Stomach smooth muscle (tissue), 2 donors: ENCODE measurements at regions not wholly inside any gene's neighbourhood (a gene's known extent, or its start where the extent isn't known, plus 50 kb on each side); places are given as distances from the start of the nearest gene placed in this dataset.

Experiments
- H3K27ac ChIP-seq: one replicate; pipeline ENCODE4 v1.7.0; 2013; ENCODE audit warnings: mild to moderate bottlenecking, low read length, inconsistent platforms
- H3K27me3 ChIP-seq, 2 donors: one replicate each; pipeline ENCODE4 v1.7.0; 2013; ENCODE audit warnings: low read length in 2 of 2; ENCODE audit not compliant: insufficient read depth in 2 of 2, control insufficient read depth in 1 of 2
- H3K36me3 ChIP-seq, 2 donors: one replicate each; pipeline ENCODE4 v1.7.0; 2013; ENCODE audit warnings: low read length in 2 of 2; ENCODE audit not compliant: control insufficient read depth in 2 of 2, insufficient read depth in 2 of 2
- H3K4me1 ChIP-seq: one replicate; pipeline ENCODE4 v1.7.0; 2013; ENCODE audit warnings: low read length; ENCODE audit not compliant: control insufficient read depth, insufficient read depth
- H3K4me3 ChIP-seq, 2 donors: one replicate each; pipeline ENCODE4 v1.7.0; 2013; ENCODE audit warnings: low read length in 2 of 2
- H3K9ac ChIP-seq, 2 donors: one replicate each; pipeline ENCODE4 v1.7.0; 2013; ENCODE audit warnings: low read length in 2 of 2, mild to moderate bottlenecking in 1 of 2
- H3K9me3 ChIP-seq, 2 donors: one replicate each; pipeline ENCODE4 v1.7.0; 2013; ENCODE audit warnings: low read length in 2 of 2; ENCODE audit not compliant: control insufficient read depth in 2 of 2
- donor health status: healthy.
- donor health status: Pancreatic carcinoma.

- Histone ChIP-seq H3K9me3 (no peaks in the 10 kb centered on the region), H3K27me3 (no peaks in the 10 kb centered on the region), H3K9ac (no peak overlapping the region), H3K36me3 (no peaks in the 10 kb centered on the region), H3K4me1 (peaks cover 3% of the 10 kb centered on the region), H3K27ac (no peak overlapping the region), H3K4me3 (no peak overlapping the region)
Observed at GRCh38 chr10:78644550-78644949, 424.2 kb upstream of the ZMIZ1 start.

GRCh38 chr10:78645169-78645686 is 423.5 kb upstream of the ZMIZ1 start:
- no peak overlapping the region for H3K9ac ChIP-seq
- H3K9me3 ChIP-seq: no peaks in the 10 kb centered on the region
- no peaks in the 10 kb centered on the region for H3K27me3 ChIP-seq
- no peak overlapping the region for H3K4me3 ChIP-seq
- peaks cover 3% of the 10 kb centered on the region for H3K4me1 ChIP-seq
- H3K27ac ChIP-seq: no peak overlapping the region
- H3K36me3 ChIP-seq: no peaks in the 10 kb centered on the region

GRCh38 chr10:78645975-78646374 is 422.8 kb upstream of the ZMIZ1 start:
- H3K4me1 ChIP-seq: peaks cover 3% of the 10 kb centered on the region
- no peaks in the 10 kb centered on the region for H3K27me3 ChIP-seq
- H3K27ac ChIP-seq: no peak overlapping the region
- no peaks in the 10 kb centered on the region for H3K9me3 ChIP-seq
- no peaks in the 10 kb centered on the region for H3K36me3 ChIP-seq
- H3K4me3 ChIP-seq: no peak overlapping the region
- H3K9ac ChIP-seq: no peak overlapping the region

- no peak overlapping the region for H3K4me3 ChIP-seq
- no peaks in the 10 kb centered on the region for H3K9me3 ChIP-seq
Observed at GRCh38 chr10:78648256-78648860, 420.4 kb upstream of the ZMIZ1 start.

GRCh38 chr10:78649429-78649828 is 419.3 kb upstream of the ZMIZ1 start:
- Histone ChIP-seq H3K36me3 (no peaks in the 10 kb centered on the region), H3K27ac (no peak overlapping the region)

More at GRCh38 chr10:78648256-78648860, 420.4 kb upstream of the ZMIZ1 start:
- Histone ChIP-seq H3K36me3 (no peaks in the 10 kb centered on the region), H3K27ac (no peak overlapping the region), H3K27me3 (no peaks in the 10 kb centered on the region), H3K9ac (no peak overlapping the region), H3K4me1 (no peaks in the 10 kb centered on the region)

GRCh38 chr10:78650122-78650521 is 418.6 kb upstream of the ZMIZ1 start:
- Histone ChIP-seq H3K27ac (no peak overlapping the region), H3K4me1 (no peaks in the 10 kb centered on the region), H3K9me3 (no peaks in the 10 kb centered on the region), H3K36me3 (no peaks in the 10 kb centered on the region), H3K9ac (no peak overlapping the region), H3K27me3 (no peaks in the 10 kb centered on the region), H3K4me3 (no peak overlapping the region)

More at GRCh38 chr10:78649429-78649828, 419.3 kb upstream of the ZMIZ1 start:
- no peak overlapping the region for H3K4me3 ChIP-seq
- H3K9me3 ChIP-seq: no peaks in the 10 kb centered on the region
- H3K27me3 ChIP-seq: no peaks in the 10 kb centered on the region
- H3K9ac ChIP-seq: no peak overlapping the region
- H3K4me1 ChIP-seq: no peaks in the 10 kb centered on the region

- Histone ChIP-seq H3K9ac (no peak overlapping the region), H3K4me1 (peaks cover under 1% of the 10 kb centered on the region), H3K27me3 (no peaks in the 10 kb centered on the region), H3K27ac (no peak overlapping the region), H3K36me3 (no peaks in the 10 kb centered on the region), H3K9me3 (no peaks in the 10 kb centered on the region), H3K4me3 (no peak overlapping the region)
Observed at GRCh38 chr10:78651287-78651686, 417.5 kb upstream of the ZMIZ1 start.

- Histone ChIP-seq H3K4me3 (no peak overlapping the region), H3K36me3 (no peaks in the 10 kb centered on the region), H3K9ac (no peak overlapping the region), H3K4me1 (peaks cover 8% of the 10 kb centered on the region), H3K27ac (no peak overlapping the region), H3K27me3 (no peaks in the 10 kb centered on the region), H3K9me3 (no peaks in the 10 kb centered on the region)
Observed at GRCh38 chr10:78653555-78653954, 415.2 kb upstream of the ZMIZ1 start.

GRCh38 chr10:78654047-78654590 is 414.6 kb upstream of the ZMIZ1 start:
- Histone ChIP-seq H3K27ac (no peak overlapping the region), H3K27me3 (no peaks in the 10 kb centered on the region), H3K4me3 (no peak overlapping the region), H3K36me3 (no peaks in the 10 kb centered on the region), H3K9me3 (no peaks in the 10 kb centered on the region), H3K4me1 (peaks cover 8% of the 10 kb centered on the region), H3K9ac (no peak overlapping the region)

GRCh38 chr10:78655979-78656378 is 412.8 kb upstream of the ZMIZ1 start:
- H3K4me3 ChIP-seq: no peak overlapping the region
- no peak overlapping the region for H3K27ac ChIP-seq
- H3K4me1 ChIP-seq: peaks cover 8% of the 10 kb centered on the region
- H3K9me3 ChIP-seq: no peaks in the 10 kb centered on the region
- no peaks in the 10 kb centered on the region for H3K27me3 ChIP-seq
- no peaks in the 10 kb centered on the region for H3K36me3 ChIP-seq
- no peak overlapping the region for H3K9ac ChIP-seq

GRCh38 chr10:78656417-78657162 is 412.2 kb upstream of the ZMIZ1 start:
- Histone ChIP-seq H3K27ac (no peak overlapping the region), H3K27me3 (no peaks in the 10 kb centered on the region), H3K4me3 (peak overlapping the region in 1 of 2 donors; percentile 8), H3K4me1 (peaks cover 8% of the 10 kb centered on the region), H3K9me3 (no peaks in the 10 kb centered on the region), H3K36me3 (no peaks in the 10 kb centered on the region), H3K9ac (no peak overlapping the region)
